GM21423 (cell line): ENCODE measurements at regions not wholly inside any gene's neighbourhood (a gene's known extent, or its start where the extent isn't known, plus 50 kb on each side); places are given as distances from the start of the nearest gene placed in this dataset.

Experiments
- ATAC-seq: cut with Tn5 transposase; IDR thresholded peaks from one replicate; pipeline ENCODE4 v1.9.1; 2021; ENCODE audit warnings: mild to moderate bottlenecking, moderate library complexity; ENCODE audit not compliant: unreplicated experiment

DNA sequence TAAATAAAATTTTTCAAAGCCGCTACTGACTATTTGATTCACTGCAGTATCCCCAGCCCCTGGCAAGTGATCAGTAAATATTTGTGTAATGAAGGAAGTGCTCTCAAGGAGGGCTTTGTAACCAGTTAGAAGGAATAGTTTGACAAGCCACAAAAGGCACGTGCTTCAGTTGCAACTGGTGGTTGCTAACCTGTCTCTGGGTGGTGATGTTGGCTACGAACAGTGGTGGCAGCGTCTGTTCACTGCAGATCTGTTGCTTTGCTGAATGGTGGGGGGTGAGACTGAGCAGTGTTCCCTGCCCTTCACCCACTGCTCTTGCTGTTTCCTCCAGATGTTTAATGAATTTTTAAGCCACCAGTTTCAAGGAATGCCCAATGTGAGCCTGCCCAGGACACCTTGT is 73.9 kb upstream of the SIX2 start:
- no peak for ATAC-seq

DNA sequence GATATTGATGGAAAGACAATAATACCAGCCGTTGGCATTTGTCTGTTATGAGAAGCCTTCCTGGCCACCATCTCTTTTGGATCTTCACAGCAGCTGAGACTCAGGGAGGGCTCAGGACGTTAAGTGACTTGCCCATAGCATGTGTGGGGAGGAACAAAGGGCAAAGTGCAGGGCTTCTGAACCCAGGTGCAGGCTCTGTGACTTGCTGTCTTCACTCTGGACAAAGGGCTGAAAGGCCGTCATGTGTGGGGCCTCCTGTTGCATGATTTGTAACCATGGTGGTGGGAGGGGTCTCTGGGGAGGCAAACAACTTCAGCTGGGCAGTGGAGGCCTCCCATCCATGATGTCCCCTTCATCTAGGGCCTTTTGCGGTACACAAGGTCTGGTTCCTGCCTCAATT is 65.5 kb upstream of the SIX2 start:
- ATAC-seq, result no peak

DNA sequence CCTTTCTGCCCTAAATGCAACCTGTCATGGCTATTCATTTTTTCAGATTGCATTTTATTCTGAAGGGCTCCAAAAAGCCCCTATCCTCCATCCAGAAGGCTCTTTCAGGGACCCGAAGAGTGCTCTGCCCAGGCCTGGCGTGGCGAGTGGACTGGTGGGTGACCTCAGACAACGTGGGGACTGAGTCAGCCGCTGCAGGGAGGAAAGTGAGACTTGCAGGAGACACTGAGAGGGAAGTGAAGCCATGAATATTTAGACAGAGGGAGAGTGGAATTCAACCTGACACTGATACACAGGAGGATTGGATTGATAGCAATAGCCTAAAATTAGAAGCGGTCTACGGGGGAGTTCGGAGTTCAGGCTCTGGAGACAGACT is 63.6 kb upstream of the SIX2 start:
- ATAC-seq, result no peak

DNA sequence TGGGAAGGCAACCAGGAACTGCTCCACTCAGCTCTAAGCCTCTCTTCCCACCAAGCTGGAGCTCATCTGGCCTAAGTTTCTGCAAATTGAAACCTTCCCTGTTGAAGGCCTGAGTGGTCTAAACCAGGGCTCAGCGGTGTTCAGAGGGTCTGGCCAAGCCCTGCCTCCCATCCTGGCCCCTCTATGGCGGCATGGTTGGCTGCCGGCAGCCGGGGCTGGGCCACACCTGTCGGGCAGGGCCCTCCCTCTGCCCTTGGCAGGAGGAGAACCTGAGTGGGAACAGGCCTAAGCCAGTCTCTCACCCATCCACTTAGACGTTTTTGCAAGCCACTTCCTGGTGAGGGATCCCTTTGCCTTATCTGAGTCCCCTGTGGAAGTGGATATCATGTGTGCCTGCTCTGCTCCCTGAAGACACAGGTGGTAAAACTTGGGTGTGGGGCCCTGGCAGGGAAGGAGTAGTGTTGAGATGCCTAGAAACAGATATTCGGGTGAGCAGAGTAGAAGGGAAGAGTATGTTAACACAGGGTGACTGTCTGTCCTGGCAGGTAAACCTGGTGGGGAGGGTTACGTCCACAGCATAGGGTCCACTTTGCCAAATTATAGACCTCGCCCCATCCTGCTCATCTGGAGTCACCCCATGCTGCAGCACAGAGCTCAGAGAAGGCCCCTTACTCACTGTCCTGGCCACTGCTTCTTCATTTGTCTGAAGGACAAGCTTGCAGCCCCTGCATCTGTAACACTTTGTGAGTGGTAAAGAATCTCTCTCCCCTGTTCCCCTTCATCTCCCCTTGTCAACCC is 63.0 kb upstream of the SIX2 start:
- ATAC-seq, result no peak

GRCh38 chr2:45070113-45070652 is 60.9 kb upstream of the SIX2 start:
- no peak for ATAC-seq

GRCh38 chr2:45069684-45070083 is 60.4 kb upstream of the SIX2 start:
- ATAC-seq, result no peak

GRCh38 chr2:45068571-45069140 is 59.4 kb upstream of the SIX2 start:
- no peak for ATAC-seq

DNA sequence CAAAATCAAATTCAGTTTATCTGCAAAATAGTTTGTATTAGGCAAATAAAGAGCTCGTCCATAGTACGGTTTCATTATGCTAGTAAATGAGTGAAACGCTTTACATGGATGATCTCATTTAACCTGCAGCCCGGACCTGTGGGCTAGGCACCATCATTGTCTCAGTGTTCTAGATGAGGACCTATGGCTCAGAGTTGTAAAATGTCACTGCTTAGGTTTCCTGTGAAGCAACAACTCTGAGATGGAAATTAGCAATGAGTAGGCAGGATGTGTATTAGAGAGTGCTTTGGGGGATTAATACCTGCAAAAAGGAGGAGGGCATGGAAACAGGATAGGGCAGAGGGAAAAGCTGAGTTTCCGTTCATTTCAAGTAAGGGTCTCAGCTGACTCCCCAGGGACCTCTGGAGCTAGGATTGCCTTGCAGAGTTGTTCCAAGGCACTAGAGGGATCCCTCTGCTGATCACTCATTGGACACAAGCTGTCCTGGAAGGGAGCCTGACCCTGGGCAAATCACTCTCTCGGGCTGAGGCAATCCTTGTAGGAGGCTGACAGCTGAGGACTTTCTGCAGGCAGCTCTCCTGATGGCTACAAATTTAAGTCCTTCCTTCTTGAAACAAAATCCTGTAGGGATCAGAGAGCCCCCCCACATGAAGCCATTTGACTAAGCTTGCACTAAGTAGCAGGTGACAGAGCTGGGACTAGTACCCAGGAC is 58.8 kb upstream of the SIX2 start:
- no peak for ATAC-seq
